ENCODE measurements at regions not wholly inside any gene's neighbourhood (a gene's known extent, or its start where the extent isn't known, plus 50 kb on each side); places are given as distances from the start of the nearest gene placed in this dataset.

- TF ChIP-seq CTCF (IDR thresholded peaks at IDR 0.05) (no peak), EP300 (IDR thresholded peaks at IDR 0.05) (no peak), POLR2A (IDR thresholded peaks at IDR 0.05) (no peak)
Measured at GRCh38 chr4:137376312-137376711, 156.0 kb downstream of the PCDH18 start.

All from stomach (tissue), 4 donors.